PC-3 (cell line): ENCODE measurements at regions not wholly inside any gene's neighbourhood (a gene's known extent, or its start where the extent isn't known, plus 50 kb on each side); places are given as distances from the start of the nearest gene placed in this dataset.

Experiments used
- ATAC-seq: fragments of 200-7000 bp; cut with Tn5 transposase; 2 replicates; pipeline ENCODE4 v1.9.1; 2020; ENCODE audit warnings: mild to moderate bottlenecking, moderate library complexity
- BruUV-seq: library from RNA; stranded (reverse); fragments of 400-500 nt; replicated peaks from 2 replicates; lab custom pipeline; 2021; lab: Mats Ljungman, UMichigan
- CTCF ChIA-PET: fragments of 300-600 bp; sonication (Branson Sonifier 250); formaldehyde crosslinking; loops from one replicate; lab custom pipeline; 2022; ENCODE audit warnings: antibody characterized with exemption; lab: Charles Lee
- POLR2A ChIA-PET: fragments of 300-600 bp; sonication (Branson Sonifier 250); formaldehyde crosslinking; loops from one replicate; lab custom pipeline; 2022; ENCODE audit warnings: antibody characterized with exemption; ENCODE audit not compliant: unreplicated experiment; lab: Charles Lee
- DNase-seq: peaks from one replicate; pipeline ENCODE4 v3.0.0-alpha.2; 2015
- H2AFZ ChIP-seq: fragments of 300-600 bp; sonication (generic); 2 replicates; pipeline ENCODE4 v1.6.0; 2016; ENCODE audit warnings: antibody characterized with exemption, low read length
- H3F3A ChIP-seq: fragments of 300-600 bp; sonication (generic); one replicate; pipeline ENCODE4 v1.6.0; 2017; ENCODE audit warnings: antibody characterized with exemption, low read length, control low read depth, mild to moderate bottlenecking; ENCODE audit not compliant: unreplicated experiment
- H3K27ac ChIP-seq: fragments of 300-600 bp; sonication (generic); 2 replicates; pipeline ENCODE4 v1.5.1; 2016; ENCODE audit warnings: mild to moderate bottlenecking, low read length
- H3K27me3 ChIP-seq: fragments of 300-600 bp; sonication (generic); 2 replicates; pipeline ENCODE4 v1.6.1; 2016; ENCODE audit warnings: low read length, mixed read lengths
- H3K36me3 ChIP-seq: fragments of 300-600 bp; sonication (generic); 2 replicates; pipeline ENCODE4 v1.6.1; 2016; ENCODE audit warnings: low read depth, mixed run types, low read length, mixed read lengths
- H3K4me1 ChIP-seq: fragments of 300-600 bp; sonication (generic); 2 replicates; pipeline ENCODE4 v1.5.1; 2016; ENCODE audit warnings: low read length; ENCODE audit not compliant: insufficient read depth
- H3K4me2 ChIP-seq: fragments of 300-600 bp; sonication (generic); 2 replicates; pipeline ENCODE4 v1.6.0; 2016; ENCODE audit warnings: low read length
- H3K4me3 ChIP-seq: fragments of 300-600 bp; sonication (generic); 2 replicates; pipeline ENCODE4 v1.5.1; 2016; ENCODE audit warnings: mild to moderate bottlenecking, low read length, mixed read lengths
- H3K79me2 ChIP-seq: fragments of 300-600 bp; sonication (generic); 2 replicates; pipeline ENCODE4 v1.6.1; 2017; ENCODE audit warnings: low read length, mixed read lengths
- H3K9ac ChIP-seq: fragments of 300-600 bp; sonication (generic); 2 replicates; pipeline ENCODE4 v1.6.0; 2016; ENCODE audit warnings: mild to moderate bottlenecking, low read length
- H3K9me2 ChIP-seq: fragments of 300-600 bp; sonication (generic); replicated peaks from 2 replicates; pipeline ENCODE4 v1.6.1; 2016; ENCODE audit warnings: mixed run types, low read length, mixed read lengths
- H3K9me3 ChIP-seq: fragments of 300-600 bp; sonication (generic); 2 replicates; pipeline ENCODE4 v1.6.1; 2016; ENCODE audit warnings: low read length, mixed read lengths
- H4K20me1 ChIP-seq: fragments of 300-600 bp; sonication (generic); 2 replicates; pipeline ENCODE4 v1.6.1; 2016; ENCODE audit warnings: low read length, mixed read lengths
- EZH2 ChIP-seq: fragments of 300-600 bp; sonication (generic); IDR thresholded peaks from one replicate; pipeline ENCODE4 v1.6.1; 2017; ENCODE audit warnings: antibody characterized with exemption, mild to moderate bottlenecking, low read length; ENCODE audit not compliant: unreplicated experiment
- EZH2phosphoT487 ChIP-seq: fragments of 300-600 bp; sonication (generic); IDR thresholded peaks from 2 replicates; pipeline ENCODE4 v1.6.1; 2018; ENCODE audit warnings: mild to moderate bottlenecking, antibody characterized with exemption, low read length, borderline replicate concordance
- intact Hi-C: fragments of 100-400 bp; cut with micrococcal nuclease; formaldehyde crosslinking; loops from 2 replicates; pipeline ENCODE4 v1.9.0; 2023
- TF ChIP-seq, protein P1 (sequence below): fragments of 300-600 bp; sonication (generic); conservative IDR thresholded peaks from 2 replicates; pipeline ENCODE4 v1.5.1; 2017; ENCODE audit warnings: antibody characterized with exemption, low read depth, mild to moderate bottlenecking, low read length

DNA sequence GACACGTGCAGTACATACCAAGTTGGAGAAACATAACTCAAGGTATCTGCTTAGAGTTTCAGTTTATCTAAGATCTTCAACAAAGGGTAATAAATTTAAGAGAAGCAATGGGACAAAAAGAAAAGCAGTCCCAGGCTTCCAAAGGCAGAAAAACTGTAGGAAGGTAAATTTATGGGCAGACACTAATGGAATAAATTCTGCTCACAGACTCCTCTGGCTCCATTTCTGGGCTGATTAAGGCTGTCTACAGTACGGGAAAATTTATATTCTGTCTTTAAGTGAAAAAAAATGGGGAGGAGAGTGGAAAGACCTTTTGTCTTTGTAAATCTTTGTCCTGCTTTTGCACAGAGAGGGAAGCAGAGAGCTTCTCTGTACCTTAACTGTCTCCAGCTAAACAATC, 587.5 kb upstream of the IGFBP3 start:
- Histone ChIP-seq H3K4me2 (no peak overlapping the region), H3K4me1 (no peaks in the 10 kb centered on the region), H3K36me3 (no peaks in the 10 kb centered on the region), H3K9me3 (peaks cover 13% of the 10 kb centered on the region; the same call in 1 of the 2 replicates), H3K4me3 (no peak overlapping the region), H3K27ac (no peak overlapping the region), H3K9ac (no peak overlapping the region), H4K20me1 (no peaks in the 10 kb centered on the region), H3K27me3 (no peaks in the 10 kb centered on the region), H2AFZ (peak overlapping the region; percentile 35; the same call in 1 of the 2 replicates), H3K9me2 (no peaks in the 10 kb centered on the region), H3K79me2 (no peaks in the 10 kb centered on the region), H3F3A (no peaks in the 10 kb centered on the region)
- no peak for DNase-seq
- no peak for ATAC-seq
- POLR2A ChIA-PET: no interaction called here
- BruUV-seq: no TSS peak
- TF ChIP-seq EZH2phosphoT487 (no peak), EZH2 (no peak)
- TF ChIP-seq, protein P1, sequence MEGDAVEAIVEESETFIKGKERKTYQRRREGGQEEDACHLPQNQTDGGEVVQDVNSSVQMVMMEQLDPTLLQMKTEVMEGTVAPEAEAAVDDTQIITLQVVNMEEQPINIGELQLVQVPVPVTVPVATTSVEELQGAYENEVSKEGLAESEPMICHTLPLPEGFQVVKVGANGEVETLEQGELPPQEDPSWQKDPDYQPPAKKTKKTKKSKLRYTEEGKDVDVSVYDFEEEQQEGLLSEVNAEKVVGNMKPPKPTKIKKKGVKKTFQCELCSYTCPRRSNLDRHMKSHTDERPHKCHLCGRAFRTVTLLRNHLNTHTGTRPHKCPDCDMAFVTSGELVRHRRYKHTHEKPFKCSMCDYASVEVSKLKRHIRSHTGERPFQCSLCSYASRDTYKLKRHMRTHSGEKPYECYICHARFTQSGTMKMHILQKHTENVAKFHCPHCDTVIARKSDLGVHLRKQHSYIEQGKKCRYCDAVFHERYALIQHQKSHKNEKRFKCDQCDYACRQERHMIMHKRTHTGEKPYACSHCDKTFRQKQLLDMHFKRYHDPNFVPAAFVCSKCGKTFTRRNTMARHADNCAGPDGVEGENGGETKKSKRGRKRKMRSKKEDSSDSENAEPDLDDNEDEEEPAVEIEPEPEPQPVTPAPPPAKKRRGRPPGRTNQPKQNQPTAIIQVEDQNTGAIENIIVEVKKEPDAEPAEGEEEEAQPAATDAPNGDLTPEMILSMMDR: no peak
- intact Hi-C loops: no loop called here
- CTCF ChIA-PET: no interaction called here

- no peaks in the 10 kb centered on the region for H3K27me3 ChIP-seq
- CTCF ChIA-PET: no interaction called here
- POLR2A ChIA-PET: no interaction called here
- no peaks in the 10 kb centered on the region for H3F3A ChIP-seq
- intact Hi-C loops: no loop called here
- H3K4me3 ChIP-seq: no peak overlapping the region
- BruUV-seq: no TSS peak
- no peak overlapping the region for H3K9ac ChIP-seq
- H3K9me2 ChIP-seq: no peaks in the 10 kb centered on the region
- H3K4me1 ChIP-seq: no peaks in the 10 kb centered on the region
- DNase-seq (no peak), ATAC-seq (no peak)
- H4K20me1 ChIP-seq: no peaks in the 10 kb centered on the region
- H3K79me2 ChIP-seq: no peaks in the 10 kb centered on the region
- TF ChIP-seq EZH2phosphoT487: no peak
- TF ChIP-seq, protein P1: no peak
- no peak for TF ChIP-seq EZH2
- H3K27ac ChIP-seq: no peak overlapping the region
- no peak overlapping the region for H2AFZ ChIP-seq
- no peak overlapping the region for H3K4me2 ChIP-seq
- H3K9me3 ChIP-seq: peaks cover 13% of the 10 kb centered on the region; the same call in 1 of the 2 replicates
- no peaks in the 10 kb centered on the region for H3K36me3 ChIP-seq
Measured at GRCh38 chr7:46507560-46507959, 586.5 kb upstream of the IGFBP3 start.

- ATAC-seq (no peak), DNase-seq (no peak)
- no TSS peak for BruUV-seq
- Histone ChIP-seq H3K79me2 (no peaks in the 10 kb centered on the region), H2AFZ (no peak overlapping the region), H3K4me2 (no peak overlapping the region), H3K4me3 (no peak overlapping the region), H3K9ac (no peak overlapping the region), H3K9me2 (no peaks in the 10 kb centered on the region), H4K20me1 (no peaks in the 10 kb centered on the region), H3K27ac (no peak overlapping the region), H3K27me3 (no peaks in the 10 kb centered on the region), H3K36me3 (no peaks in the 10 kb centered on the region), H3K4me1 (peaks cover 21% of the 10 kb centered on the region), H3K9me3 (no peaks in the 10 kb centered on the region), H3F3A (no peaks in the 10 kb centered on the region)
- ChIA-PET POLR2A (no interaction called here), CTCF (no interaction called here)
- TF ChIP-seq EZH2: no peak
- TF ChIP-seq, protein P1: no peak
- TF ChIP-seq EZH2phosphoT487: no peak
- intact Hi-C loops: no loop called here
Measured at GRCh38 chr7:46494441-46494840, 573.4 kb upstream of the IGFBP3 start.
